NB4 (cell line): ENCODE measurements at regions not wholly inside any gene's neighbourhood (a gene's known extent, or its start where the extent isn't known, plus 50 kb on each side); places are given as distances from the start of the nearest gene placed in this dataset.

Source experiments
- DNase-seq: peaks from one replicate; pipeline ENCODE4 v3.0.0; 2010; ENCODE audit warnings: low read depth
- H3K4me3 ChIP-seq: one replicate; pipeline ENCODE4 v1.5.1; 2011; ENCODE audit warnings: mild to moderate bottlenecking, low read depth, low read length, moderate library complexity
- MYC ChIP-seq: IDR thresholded peaks from 2 replicates; pipeline ENCODE4 v1.6.1; 2011; ENCODE audit warnings: low read depth, low read length
- POLR2A ChIP-seq: IDR thresholded peaks from 2 replicates; pipeline ENCODE4 v1.6.1; 2011; ENCODE audit warnings: mild to moderate bottlenecking; ENCODE audit not compliant: insufficient read length; ENCODE audit errors: extremely low read depth
- TF ChIP-seq, protein P1 (sequence below): IDR thresholded peaks from one replicate; pipeline ENCODE4 v1.5.1; 2012; ENCODE audit warnings: low read depth, low read length
- TF ChIP-seq, protein P2 (sequence below): IDR thresholded peaks from 2 replicates; pipeline ENCODE4 v1.6.1; 2011; ENCODE audit warnings: low read depth, low read length

DNA sequence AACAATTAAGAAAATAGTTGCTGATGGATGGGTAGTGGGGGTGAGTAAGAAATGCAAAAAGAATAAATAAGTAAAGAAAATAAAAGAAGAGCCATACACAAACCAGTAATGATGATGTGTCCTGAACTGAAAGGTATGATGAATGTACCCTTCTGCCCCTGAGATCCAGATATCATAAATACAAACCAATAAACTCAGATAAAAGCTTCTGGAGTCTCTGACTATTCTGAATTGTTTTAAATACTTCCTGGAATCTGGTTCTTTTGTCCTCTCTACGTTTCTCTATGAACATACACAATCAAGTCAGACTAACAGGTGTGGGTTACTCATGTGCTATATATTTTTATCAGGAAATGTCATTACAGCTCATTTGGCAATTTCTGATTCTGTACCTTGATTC is 153.4 kb downstream of the PPP1R2C start:
- DNase-seq: no peak
- TF ChIP-seq, protein P1, sequence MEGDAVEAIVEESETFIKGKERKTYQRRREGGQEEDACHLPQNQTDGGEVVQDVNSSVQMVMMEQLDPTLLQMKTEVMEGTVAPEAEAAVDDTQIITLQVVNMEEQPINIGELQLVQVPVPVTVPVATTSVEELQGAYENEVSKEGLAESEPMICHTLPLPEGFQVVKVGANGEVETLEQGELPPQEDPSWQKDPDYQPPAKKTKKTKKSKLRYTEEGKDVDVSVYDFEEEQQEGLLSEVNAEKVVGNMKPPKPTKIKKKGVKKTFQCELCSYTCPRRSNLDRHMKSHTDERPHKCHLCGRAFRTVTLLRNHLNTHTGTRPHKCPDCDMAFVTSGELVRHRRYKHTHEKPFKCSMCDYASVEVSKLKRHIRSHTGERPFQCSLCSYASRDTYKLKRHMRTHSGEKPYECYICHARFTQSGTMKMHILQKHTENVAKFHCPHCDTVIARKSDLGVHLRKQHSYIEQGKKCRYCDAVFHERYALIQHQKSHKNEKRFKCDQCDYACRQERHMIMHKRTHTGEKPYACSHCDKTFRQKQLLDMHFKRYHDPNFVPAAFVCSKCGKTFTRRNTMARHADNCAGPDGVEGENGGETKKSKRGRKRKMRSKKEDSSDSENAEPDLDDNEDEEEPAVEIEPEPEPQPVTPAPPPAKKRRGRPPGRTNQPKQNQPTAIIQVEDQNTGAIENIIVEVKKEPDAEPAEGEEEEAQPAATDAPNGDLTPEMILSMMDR: no peak
- no peak for TF ChIP-seq MYC
- TF ChIP-seq, protein P2, sequence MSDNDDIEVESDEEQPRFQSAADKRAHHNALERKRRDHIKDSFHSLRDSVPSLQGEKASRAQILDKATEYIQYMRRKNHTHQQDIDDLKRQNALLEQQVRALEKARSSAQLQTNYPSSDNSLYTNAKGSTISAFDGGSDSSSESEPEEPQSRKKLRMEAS: no peak
- TF ChIP-seq POLR2A: no peak
- no peak overlapping the region for H3K4me3 ChIP-seq

DNA sequence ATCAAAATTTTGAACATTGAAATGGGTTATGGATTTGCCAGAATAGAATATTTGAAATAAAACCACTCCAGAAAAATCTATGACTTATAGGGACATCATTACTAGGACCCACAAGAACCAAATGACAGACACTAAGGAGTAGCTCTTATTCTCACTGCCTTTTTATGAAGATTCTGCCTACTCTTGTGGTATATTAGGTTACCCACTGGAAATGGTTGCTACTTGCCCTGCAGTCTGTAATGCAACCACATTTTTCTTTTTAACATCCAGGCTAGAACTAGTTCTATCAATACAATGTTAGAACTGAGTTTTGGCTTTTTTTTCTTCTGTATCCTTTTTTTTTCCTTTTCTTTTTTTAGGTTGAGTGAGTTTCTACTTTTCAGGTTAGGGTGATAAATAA is 158.9 kb downstream of the PPP1R2C start:
- TF ChIP-seq, protein P1: no peak
- TF ChIP-seq MYC: no peak
- TF ChIP-seq, protein P2: no peak
- TF ChIP-seq POLR2A: no peak
- H3K4me3 ChIP-seq: no peak overlapping the region
- DNase-seq: no peak

DNA sequence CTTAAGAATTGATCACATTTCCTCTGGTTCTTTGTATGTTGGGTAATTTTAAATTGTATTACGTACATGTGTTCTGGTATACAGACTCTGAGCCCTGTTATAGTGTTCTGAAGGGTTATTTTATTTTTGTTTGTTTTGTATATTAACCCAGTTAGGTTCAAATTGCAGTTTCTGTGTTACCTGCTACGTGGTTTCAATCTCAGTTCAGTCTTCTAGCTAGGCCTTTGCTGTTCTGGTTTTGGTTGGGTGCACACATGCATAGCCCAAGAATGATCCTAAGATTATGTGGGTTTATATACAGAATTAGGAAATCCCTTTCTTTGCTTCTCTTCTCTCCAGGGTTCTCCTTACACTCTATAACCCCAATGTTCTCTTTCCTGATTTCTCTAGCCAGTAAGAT is 161.0 kb downstream of the PPP1R2C start:
- no peak overlapping the region for H3K4me3 ChIP-seq
- DNase-seq: no peak
- TF ChIP-seq POLR2A (no peak), MYC (no peak)
- TF ChIP-seq, protein P1: no peak
- TF ChIP-seq, protein P2: no peak

DNA sequence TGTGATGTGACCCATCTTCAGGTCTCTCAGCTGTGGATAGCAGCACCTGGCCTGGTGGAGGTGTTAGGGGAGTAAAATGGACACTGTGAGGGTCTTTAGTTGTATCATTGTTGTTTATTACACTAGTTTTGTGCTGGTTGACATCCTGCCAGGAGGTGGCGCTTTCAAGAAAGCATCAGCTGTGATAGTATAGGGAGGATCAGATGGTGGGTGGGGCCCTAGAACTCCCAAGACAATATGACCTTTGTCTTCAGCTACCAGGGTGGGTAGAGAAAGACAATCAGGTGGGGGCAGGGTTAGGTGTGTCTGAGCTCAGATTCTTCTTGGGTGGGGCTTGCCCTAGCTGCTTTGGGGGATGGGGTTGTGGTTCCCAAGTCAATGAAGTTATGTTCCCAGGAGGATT is 162.8 kb downstream of the PPP1R2C start:
- TF ChIP-seq MYC: no peak
- TF ChIP-seq, protein P2: no peak
- TF ChIP-seq, protein P1: peak; percentile 3
- DNase-seq: peak; percentile 15
- H3K4me3 ChIP-seq: no peak overlapping the region

DNA sequence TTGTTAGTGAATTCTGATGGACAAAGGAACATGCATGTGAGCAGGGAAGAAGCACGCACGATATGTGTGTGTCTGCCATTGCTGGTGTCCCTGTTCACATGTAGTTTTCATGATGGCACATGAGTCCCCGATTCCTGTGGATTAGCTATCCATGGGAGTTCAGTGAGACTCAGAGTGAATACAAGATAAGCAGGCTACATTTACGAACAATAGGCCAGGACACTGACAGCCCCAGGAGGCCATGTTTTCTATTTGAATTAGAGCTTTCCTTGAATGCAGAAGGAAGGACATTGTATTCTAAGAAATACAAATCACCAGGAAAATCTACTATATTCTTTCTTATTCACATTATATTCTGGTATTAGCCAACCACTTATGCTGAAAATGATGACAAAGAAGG is 171.4 kb downstream of the PPP1R2C start:
- DNase-seq: no peak
- no peak for TF ChIP-seq POLR2A
- TF ChIP-seq, protein P1: no peak
- H3K4me3 ChIP-seq: no peak overlapping the region

DNA sequence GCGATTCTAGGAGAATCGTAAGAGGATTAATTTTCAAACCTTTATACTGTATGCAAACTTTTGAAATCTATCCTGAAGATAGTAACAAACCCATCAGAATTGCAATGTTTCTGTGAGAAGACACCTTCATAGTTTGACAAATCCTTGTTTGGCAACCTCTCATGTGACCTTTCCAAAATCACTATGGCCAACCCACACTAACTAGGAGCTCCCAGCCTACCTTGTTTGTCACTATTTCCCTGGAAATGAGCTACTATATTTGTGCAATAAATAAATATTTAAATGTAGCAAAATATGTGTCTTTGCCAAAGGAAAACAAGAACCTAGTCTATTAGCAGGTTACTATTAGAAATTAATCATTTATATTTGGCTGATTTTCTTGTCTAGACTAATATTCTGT is 173.7 kb downstream of the PPP1R2C start:
- TF ChIP-seq, protein P1: no peak
- TF ChIP-seq POLR2A: no peak
- TF ChIP-seq, protein P2: no peak
- TF ChIP-seq MYC: no peak
- H3K4me3 ChIP-seq: no peak overlapping the region
- DNase-seq: no peak
